HepG2 (cell line): ENCODE measurements at regions not wholly inside any gene's neighbourhood (a gene's known extent, or its start where the extent isn't known, plus 50 kb on each side); places are given as distances from the start of the nearest gene placed in this dataset.

Source experiments
- BORCS8-MEF2B ChIP-seq: sonication (generic); formaldehyde crosslinking; IDR thresholded peaks from 2 replicates; pipeline ENCODE4 v1.8.0; 2022; ENCODE audit warnings: mild to moderate bottlenecking, missing genetic modification reagents
- KAT2B ChIP-seq: fragments of 150-350 bp; IDR thresholded peaks from 2 replicates; pipeline ENCODE4 v1.6.1; 2014; ENCODE audit warnings: low read depth, low read length, borderline replicate concordance
- NFIC ChIP-seq: IDR thresholded peaks from 2 replicates; pipeline ENCODE4 v1.6.1; 2012; ENCODE audit warnings: mild to moderate bottlenecking, low read length, inconsistent platforms
- NKX3-1 ChIP-seq: sonication (generic); formaldehyde crosslinking; IDR thresholded peaks from 2 replicates; pipeline ENCODE4 v1.5.0; 2020; ENCODE audit warnings: missing genetic modification reagents
- SKI ChIP-seq: fragments of 450-650 bp; IDR thresholded peaks from one replicate; pipeline ENCODE4 v1.6.1; 2018; ENCODE audit warnings: mild to moderate bottlenecking; ENCODE audit not compliant: partially characterized antibody
- SMAD9 ChIP-seq: sonication (generic); formaldehyde crosslinking; IDR thresholded peaks from 2 replicates; pipeline ENCODE4 v1.5.1; 2020; ENCODE audit warnings: mild to moderate bottlenecking, missing genetic modification reagents
- TBP ChIP-seq: sonication (generic); formaldehyde crosslinking; IDR thresholded peaks from 2 replicates; pipeline ENCODE4 v1.5.0; 2020; ENCODE audit warnings: missing genetic modification reagents
- ZNF224 ChIP-seq: sonication (generic); formaldehyde crosslinking; IDR thresholded peaks from 2 replicates; pipeline ENCODE4 v1.5.0; 2020; ENCODE audit warnings: mild to moderate bottlenecking, missing genetic modification reagents
- ZNF619 ChIP-seq: sonication (generic); formaldehyde crosslinking; IDR thresholded peaks from 2 replicates; pipeline ENCODE4 v1.4.0; 2020; ENCODE audit warnings: mild to moderate bottlenecking, missing genetic modification reagents
- TF ChIP-seq, protein P1 (sequence below): sonication (generic); formaldehyde crosslinking; IDR thresholded peaks from 2 replicates; pipeline ENCODE4 v1.4.0; 2020; ENCODE audit warnings: mild to moderate bottlenecking, missing genetic modification reagents
- TF ChIP-seq, protein P2 (sequence below): sonication (generic); formaldehyde crosslinking; conservative IDR thresholded peaks from 2 replicates; pipeline ENCODE4 v1.8.0; 2022; ENCODE audit warnings: missing genetic modification reagents
- TF ChIP-seq, protein P3 (sequence below): sonication (generic); formaldehyde crosslinking; IDR thresholded peaks from 2 replicates; pipeline ENCODE4 v1.5.0; 2020; ENCODE audit warnings: mild to moderate bottlenecking, missing genetic modification reagents, borderline replicate concordance
- TF ChIP-seq, protein P4 (sequence below): sonication (generic); formaldehyde crosslinking; IDR thresholded peaks from 2 replicates; pipeline ENCODE4 v1.4.0; 2020; ENCODE audit warnings: missing genetic modification reagents
- TF ChIP-seq, protein P5 (sequence below): sonication (generic); formaldehyde crosslinking; conservative IDR thresholded peaks from 2 replicates; pipeline ENCODE4 v1.4.0; 2020; ENCODE audit warnings: mild to moderate bottlenecking, missing genetic modification reagents, moderate library complexity

DNA sequence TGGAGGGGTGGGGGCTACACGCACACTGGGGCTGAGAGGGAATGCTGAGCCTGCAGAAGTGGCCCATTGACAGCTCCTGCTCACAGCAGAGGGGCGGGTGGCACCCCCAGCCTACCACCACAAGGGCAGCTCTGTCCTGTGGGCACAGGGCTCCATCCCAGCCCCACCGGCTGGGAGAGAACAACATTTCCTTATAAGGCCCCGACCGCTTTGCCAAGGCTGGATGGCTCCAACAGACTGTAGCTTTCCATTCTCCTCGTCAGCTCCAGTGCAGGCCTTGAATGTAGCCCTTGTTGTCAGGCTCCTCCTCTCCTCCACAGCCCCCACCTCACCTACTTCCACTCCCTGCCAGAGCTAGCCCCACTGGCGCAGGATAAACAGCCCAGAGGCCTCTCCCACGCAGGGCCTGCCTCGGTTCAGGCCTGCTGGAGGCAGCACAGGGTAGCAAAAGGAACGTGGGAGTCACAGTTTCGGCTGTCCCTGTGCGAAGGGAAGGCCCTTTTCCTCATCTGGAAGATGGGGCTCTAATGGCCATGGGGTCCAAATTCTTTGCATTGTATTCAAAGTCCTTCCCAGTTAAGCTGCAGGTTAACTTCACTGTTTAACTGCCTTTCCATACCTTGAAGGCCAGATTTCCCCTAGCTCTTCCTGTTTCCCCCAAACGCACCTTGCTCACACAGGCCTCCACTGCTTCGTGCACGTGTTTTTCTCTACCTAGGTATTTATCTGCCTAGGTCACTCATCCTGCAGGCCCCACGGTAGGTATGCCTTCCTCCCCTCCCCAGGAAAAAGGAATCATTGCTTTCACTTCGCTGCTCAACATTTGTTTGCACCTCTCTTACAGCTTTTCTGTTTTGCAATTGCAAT lies 101.6 kb upstream of the LPP start (continued):
- TF ChIP-seq, protein P1, sequence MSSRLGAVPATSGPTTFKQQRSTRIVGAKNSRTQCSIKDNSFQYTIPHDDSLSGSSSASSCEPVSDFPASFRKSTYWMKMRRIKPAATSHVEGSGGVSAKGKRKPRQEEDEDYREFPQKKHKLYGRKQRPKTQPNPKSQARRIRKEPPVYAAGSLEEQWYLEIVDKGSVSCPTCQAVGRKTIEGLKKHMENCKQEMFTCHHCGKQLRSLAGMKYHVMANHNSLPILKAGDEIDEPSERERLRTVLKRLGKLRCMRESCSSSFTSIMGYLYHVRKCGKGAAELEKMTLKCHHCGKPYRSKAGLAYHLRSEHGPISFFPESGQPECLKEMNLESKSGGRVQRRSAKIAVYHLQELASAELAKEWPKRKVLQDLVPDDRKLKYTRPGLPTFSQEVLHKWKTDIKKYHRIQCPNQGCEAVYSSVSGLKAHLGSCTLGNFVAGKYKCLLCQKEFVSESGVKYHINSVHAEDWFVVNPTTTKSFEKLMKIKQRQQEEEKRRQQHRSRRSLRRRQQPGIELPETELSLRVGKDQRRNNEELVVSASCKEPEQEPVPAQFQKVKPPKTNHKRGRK (CRISPR knock-in tag): no peak
- TF ChIP-seq, protein P2, sequence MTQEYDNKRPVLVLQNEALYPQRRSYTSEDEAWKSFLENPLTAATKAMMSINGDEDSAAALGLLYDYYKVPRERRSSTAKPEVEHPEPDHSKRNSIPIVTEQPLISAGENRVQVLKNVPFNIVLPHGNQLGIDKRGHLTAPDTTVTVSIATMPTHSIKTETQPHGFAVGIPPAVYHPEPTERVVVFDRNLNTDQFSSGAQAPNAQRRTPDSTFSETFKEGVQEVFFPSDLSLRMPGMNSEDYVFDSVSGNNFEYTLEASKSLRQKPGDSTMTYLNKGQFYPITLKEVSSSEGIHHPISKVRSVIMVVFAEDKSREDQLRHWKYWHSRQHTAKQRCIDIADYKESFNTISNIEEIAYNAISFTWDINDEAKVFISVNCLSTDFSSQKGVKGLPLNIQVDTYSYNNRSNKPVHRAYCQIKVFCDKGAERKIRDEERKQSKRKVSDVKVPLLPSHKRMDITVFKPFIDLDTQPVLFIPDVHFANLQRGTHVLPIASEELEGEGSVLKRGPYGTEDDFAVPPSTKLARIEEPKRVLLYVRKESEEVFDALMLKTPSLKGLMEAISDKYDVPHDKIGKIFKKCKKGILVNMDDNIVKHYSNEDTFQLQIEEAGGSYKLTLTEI: no peak
- TF ChIP-seq, protein P3, sequence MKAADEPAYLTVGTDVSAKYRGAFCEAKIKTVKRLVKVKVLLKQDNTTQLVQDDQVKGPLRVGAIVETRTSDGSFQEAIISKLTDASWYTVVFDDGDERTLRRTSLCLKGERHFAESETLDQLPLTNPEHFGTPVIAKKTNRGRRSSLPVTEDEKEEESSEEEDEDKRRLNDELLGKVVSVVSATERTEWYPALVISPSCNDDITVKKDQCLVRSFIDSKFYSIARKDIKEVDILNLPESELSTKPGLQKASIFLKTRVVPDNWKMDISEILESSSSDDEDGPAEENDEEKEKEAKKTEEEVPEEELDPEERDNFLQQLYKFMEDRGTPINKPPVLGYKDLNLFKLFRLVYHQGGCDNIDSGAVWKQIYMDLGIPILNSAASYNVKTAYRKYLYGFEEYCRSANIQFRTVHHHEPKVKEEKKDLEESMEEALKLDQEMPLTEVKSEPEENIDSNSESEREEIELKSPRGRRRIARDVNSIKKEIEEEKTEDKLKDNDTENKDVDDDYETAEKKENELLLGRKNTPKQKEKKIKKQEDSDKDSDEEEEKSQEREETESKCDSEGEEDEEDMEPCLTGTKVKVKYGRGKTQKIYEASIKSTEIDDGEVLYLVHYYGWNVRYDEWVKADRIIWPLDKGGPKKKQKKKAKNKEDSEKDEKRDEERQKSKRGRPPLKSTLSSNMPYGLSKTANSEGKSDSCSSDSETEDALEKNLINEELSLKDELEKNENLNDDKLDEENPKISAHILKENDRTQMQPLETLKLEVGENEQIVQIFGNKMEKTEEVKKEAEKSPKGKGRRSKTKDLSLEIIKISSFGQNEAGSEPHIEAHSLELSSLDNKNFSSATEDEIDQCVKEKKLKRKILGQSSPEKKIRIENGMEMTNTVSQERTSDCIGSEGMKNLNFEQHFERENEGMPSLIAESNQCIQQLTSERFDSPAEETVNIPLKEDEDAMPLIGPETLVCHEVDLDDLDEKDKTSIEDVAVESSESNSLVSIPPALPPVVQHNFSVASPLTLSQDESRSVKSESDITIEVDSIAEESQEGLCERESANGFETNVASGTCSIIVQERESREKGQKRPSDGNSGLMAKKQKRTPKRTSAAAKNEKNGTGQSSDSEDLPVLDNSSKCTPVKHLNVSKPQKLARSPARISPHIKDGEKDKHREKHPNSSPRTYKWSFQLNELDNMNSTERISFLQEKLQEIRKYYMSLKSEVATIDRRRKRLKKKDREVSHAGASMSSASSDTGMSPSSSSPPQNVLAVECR (CRISPR knock-in tag): peak; percentile 57; the same call in 1 of the 2 replicates
- TF ChIP-seq KAT2B: no peak
- TF ChIP-seq NKX3-1: no peak
- TF ChIP-seq BORCS8-MEF2B (CRISPR knock-in tag): peak; percentile 80; the same call in 1 of the 2 replicates
- TF ChIP-seq, protein P4, sequence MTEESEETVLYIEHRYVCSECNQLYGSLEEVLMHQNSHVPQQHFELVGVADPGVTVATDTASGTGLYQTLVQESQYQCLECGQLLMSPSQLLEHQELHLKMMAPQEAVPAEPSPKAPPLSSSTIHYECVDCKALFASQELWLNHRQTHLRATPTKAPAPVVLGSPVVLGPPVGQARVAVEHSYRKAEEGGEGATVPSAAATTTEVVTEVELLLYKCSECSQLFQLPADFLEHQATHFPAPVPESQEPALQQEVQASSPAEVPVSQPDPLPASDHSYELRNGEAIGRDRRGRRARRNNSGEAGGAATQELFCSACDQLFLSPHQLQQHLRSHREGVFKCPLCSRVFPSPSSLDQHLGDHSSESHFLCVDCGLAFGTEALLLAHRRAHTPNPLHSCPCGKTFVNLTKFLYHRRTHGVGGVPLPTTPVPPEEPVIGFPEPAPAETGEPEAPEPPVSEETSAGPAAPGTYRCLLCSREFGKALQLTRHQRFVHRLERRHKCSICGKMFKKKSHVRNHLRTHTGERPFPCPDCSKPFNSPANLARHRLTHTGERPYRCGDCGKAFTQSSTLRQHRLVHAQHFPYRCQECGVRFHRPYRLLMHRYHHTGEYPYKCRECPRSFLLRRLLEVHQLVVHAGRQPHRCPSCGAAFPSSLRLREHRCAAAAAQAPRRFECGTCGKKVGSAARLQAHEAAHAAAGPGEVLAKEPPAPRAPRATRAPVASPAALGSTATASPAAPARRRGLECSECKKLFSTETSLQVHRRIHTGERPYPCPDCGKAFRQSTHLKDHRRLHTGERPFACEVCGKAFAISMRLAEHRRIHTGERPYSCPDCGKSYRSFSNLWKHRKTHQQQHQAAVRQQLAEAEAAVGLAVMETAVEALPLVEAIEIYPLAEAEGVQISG (CRISPR knock-in tag): peak; percentile 33; the same call in 1 of the 2 replicates
- no peak for TF ChIP-seq TBP (CRISPR knock-in tag)
- TF ChIP-seq SKI: no peak
- no peak; the same call in 1 of the 2 replicates for TF ChIP-seq NFIC
- no peak for TF ChIP-seq ZNF224 (CRISPR knock-in tag)
- TF ChIP-seq, protein P5, sequence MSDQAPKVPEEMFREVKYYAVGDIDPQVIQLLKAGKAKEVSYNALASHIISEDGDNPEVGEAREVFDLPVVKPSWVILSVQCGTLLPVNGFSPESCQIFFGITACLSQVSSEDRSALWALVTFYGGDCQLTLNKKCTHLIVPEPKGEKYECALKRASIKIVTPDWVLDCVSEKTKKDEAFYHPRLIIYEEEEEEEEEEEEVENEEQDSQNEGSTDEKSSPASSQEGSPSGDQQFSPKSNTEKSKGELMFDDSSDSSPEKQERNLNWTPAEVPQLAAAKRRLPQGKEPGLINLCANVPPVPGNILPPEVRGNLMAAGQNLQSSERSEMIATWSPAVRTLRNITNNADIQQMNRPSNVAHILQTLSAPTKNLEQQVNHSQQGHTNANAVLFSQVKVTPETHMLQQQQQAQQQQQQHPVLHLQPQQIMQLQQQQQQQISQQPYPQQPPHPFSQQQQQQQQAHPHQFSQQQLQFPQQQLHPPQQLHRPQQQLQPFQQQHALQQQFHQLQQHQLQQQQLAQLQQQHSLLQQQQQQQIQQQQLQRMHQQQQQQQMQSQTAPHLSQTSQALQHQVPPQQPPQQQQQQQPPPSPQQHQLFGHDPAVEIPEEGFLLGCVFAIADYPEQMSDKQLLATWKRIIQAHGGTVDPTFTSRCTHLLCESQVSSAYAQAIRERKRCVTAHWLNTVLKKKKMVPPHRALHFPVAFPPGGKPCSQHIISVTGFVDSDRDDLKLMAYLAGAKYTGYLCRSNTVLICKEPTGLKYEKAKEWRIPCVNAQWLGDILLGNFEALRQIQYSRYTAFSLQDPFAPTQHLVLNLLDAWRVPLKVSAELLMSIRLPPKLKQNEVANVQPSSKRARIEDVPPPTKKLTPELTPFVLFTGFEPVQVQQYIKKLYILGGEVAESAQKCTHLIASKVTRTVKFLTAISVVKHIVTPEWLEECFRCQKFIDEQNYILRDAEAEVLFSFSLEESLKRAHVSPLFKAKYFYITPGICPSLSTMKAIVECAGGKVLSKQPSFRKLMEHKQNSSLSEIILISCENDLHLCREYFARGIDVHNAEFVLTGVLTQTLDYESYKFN: peak; percentile 34
- no peak for TF ChIP-seq SMAD9
- TF ChIP-seq ZNF619 (CRISPR knock-in tag): peak; percentile 88; the same call in 1 of the 2 replicates
